KMS-11 (cell line): ENCODE measurements at regions not wholly inside any gene's neighbourhood (a gene's known extent, or its start where the extent isn't known, plus 50 kb on each side); places are given as distances from the start of the nearest gene placed in this dataset.

Source experiments
- H2AFZ ChIP-seq: fragments of 200-600 bp; sonication (generic); 2 replicates; pipeline ENCODE4 v1.6.1; 2016; ENCODE audit warnings: antibody characterized with exemption, mixed run types, low read depth
- H3K27ac ChIP-seq: fragments of 200-600 bp; sonication (generic); 2 replicates; pipeline ENCODE4 v1.6.1; 2016; ENCODE audit warnings: mild to moderate bottlenecking, mixed run types
- H3K27me3 ChIP-seq: fragments of 200-600 bp; sonication (generic); 2 replicates; pipeline ENCODE4 v1.6.1; 2017; ENCODE audit warnings: mild to moderate bottlenecking, low read depth, mixed run types, moderate library complexity; ENCODE audit not compliant: insufficient read depth
- H3K36me3 ChIP-seq: fragments of 200-600 bp; sonication (generic); 2 replicates; pipeline ENCODE4 v1.6.1; 2017; ENCODE audit warnings: mild to moderate bottlenecking, mixed run types; ENCODE audit not compliant: insufficient read depth
- H3K4me1 ChIP-seq: fragments of 200-600 bp; sonication (generic); 2 replicates; pipeline ENCODE4 v1.6.1; 2016; ENCODE audit warnings: mild to moderate bottlenecking, low read depth, mixed run types; ENCODE audit not compliant: poor library complexity, severe bottlenecking
- H3K4me2 ChIP-seq: fragments of 200-600 bp; sonication (generic); 2 replicates; pipeline ENCODE4 v1.7.0; 2016; ENCODE audit warnings: mild to moderate bottlenecking, mixed run types
- H3K4me3 ChIP-seq: fragments of 200-600 bp; sonication (generic); IDR thresholded peaks from 2 replicates; pipeline ENCODE4 v1.6.1; 2017; ENCODE audit warnings: low read depth, low read length, mixed read lengths; ENCODE audit not compliant: insufficient read depth
- H3K79me2 ChIP-seq: fragments of 200-600 bp; sonication (generic); 2 replicates; pipeline ENCODE4 v1.6.1; 2016; ENCODE audit warnings: low read depth, mixed run types; ENCODE audit not compliant: insufficient read depth
- H3K9ac ChIP-seq: fragments of 200-600 bp; sonication (generic); 2 replicates; pipeline ENCODE4 v1.6.1; 2016; ENCODE audit warnings: mild to moderate bottlenecking, mixed run types
- H4K20me1 ChIP-seq: fragments of 200-600 bp; sonication (generic); 2 replicates; pipeline ENCODE4 v1.6.1; 2016; ENCODE audit warnings: mild to moderate bottlenecking, mixed run types; ENCODE audit not compliant: insufficient read depth
- TF ChIP-seq, protein P1 (sequence below): fragments of 200-600 bp; sonication (generic); conservative IDR thresholded peaks from 2 replicates; pipeline ENCODE4 v1.6.1; 2017; ENCODE audit warnings: low read depth, mild to moderate bottlenecking, antibody characterized with exemption, low read length, moderate library complexity, mixed read lengths

DNA sequence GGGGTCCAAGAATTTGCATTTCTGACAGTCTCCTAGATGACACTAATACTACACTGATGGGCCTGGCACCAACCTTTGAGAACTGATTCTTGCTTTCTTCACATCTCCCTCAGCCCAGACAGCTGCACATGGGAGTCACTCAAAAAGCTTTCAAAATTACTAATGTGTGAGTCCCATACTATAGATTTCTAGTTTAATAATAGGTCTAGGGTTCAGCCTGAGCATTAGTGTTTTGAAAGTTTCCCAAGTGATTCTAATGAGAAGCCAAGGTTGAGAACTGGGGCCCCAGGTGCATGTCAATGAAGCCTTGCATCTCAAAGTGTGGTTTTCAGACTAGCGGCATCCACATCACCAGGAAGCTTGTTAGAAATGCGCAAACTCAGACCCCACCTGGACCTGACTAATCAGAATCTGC is 159.9 kb upstream of the CMC1 start:
- no peak overlapping the region for H3K4me2 ChIP-seq
- no peak overlapping the region for H3K4me3 ChIP-seq

DNA sequence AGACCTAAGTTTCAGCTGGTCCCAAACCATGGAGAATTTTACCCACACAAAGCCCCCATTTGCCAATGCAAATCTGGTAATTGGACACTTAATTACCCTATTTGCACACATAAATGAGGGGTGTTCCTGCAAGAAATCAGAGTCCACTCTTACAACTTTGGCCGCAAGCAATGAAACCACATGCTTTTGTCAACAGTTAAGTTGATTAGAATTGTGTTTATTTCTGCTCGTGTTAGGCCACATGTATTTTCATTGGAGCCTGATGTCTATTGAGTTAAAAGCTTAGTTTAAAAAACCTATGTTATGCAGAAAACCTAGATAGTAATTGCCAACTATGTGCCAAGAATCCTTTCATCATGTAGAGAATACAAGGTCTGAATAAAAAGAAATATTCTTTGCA is 153.8 kb upstream of the CMC1 start:
- H3K36me3 ChIP-seq: no peaks in the 10 kb centered on the region
- H3K27ac ChIP-seq: no peak overlapping the region
- no peak overlapping the region for H2AFZ ChIP-seq
- H3K9ac ChIP-seq: no peak overlapping the region
- H3K79me2 ChIP-seq: no peaks in the 10 kb centered on the region
- no peaks in the 10 kb centered on the region for H4K20me1 ChIP-seq
- no peak overlapping the region for H3K4me3 ChIP-seq
- TF ChIP-seq, protein P1, sequence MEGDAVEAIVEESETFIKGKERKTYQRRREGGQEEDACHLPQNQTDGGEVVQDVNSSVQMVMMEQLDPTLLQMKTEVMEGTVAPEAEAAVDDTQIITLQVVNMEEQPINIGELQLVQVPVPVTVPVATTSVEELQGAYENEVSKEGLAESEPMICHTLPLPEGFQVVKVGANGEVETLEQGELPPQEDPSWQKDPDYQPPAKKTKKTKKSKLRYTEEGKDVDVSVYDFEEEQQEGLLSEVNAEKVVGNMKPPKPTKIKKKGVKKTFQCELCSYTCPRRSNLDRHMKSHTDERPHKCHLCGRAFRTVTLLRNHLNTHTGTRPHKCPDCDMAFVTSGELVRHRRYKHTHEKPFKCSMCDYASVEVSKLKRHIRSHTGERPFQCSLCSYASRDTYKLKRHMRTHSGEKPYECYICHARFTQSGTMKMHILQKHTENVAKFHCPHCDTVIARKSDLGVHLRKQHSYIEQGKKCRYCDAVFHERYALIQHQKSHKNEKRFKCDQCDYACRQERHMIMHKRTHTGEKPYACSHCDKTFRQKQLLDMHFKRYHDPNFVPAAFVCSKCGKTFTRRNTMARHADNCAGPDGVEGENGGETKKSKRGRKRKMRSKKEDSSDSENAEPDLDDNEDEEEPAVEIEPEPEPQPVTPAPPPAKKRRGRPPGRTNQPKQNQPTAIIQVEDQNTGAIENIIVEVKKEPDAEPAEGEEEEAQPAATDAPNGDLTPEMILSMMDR: no peak
- H3K4me2 ChIP-seq: no peak overlapping the region
- no peaks in the 10 kb centered on the region for H3K4me1 ChIP-seq
- H3K27me3 ChIP-seq: no peaks in the 10 kb centered on the region

More for the DNA sequence above, 159.9 kb upstream of the CMC1 start:
- Histone ChIP-seq H3K79me2 (no peaks in the 10 kb centered on the region), H3K9ac (no peak overlapping the region), H3K27ac (no peak overlapping the region), H3K27me3 (no peaks in the 10 kb centered on the region), H4K20me1 (no peaks in the 10 kb centered on the region), H3K36me3 (no peaks in the 10 kb centered on the region), H3K4me1 (no peaks in the 10 kb centered on the region), H2AFZ (no peak overlapping the region)
- TF ChIP-seq, protein P1: no peak

DNA sequence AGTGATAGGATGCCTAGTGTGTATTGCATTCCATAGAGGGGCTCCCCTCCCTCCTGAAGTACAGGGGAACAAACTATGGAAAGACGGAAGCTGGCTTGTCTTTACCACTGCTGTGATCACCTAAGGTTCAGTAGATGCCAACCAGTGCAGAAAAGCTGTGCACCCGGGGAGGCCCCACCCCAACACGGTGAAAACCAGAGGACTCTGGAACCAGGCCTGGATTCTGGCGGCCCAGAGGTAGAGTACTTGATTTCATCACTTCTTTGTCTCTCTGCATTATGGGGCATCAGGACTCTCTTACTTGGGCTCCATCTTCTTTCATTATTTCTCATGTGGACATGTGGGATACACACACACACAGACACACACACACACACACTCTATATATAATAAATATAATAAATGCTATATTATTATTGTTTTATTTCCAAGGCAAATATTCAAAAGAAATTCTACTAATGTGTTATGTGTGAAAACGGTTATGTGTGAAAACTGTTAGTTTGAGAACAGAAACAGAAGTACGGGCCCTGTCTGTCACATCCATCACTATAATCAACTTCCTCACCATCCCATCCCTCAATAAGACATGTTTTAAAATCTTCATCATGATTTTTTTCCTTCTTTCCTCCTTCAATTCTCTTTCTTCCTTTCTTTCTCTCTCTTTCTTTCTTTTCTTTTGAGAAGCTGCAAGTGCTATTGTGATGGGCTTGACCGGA is 152.4 kb upstream of the CMC1 start:
- Histone ChIP-seq H2AFZ (no peak overlapping the region), H3K4me1 (no peaks in the 10 kb centered on the region), H3K36me3 (no peaks in the 10 kb centered on the region), H3K27me3 (no peaks in the 10 kb centered on the region), H3K9ac (no peak overlapping the region), H3K27ac (no peak overlapping the region), H3K79me2 (no peaks in the 10 kb centered on the region), H4K20me1 (no peaks in the 10 kb centered on the region), H3K4me3 (no peak overlapping the region), H3K4me2 (no peak overlapping the region)
- TF ChIP-seq, protein P1: no peak

DNA sequence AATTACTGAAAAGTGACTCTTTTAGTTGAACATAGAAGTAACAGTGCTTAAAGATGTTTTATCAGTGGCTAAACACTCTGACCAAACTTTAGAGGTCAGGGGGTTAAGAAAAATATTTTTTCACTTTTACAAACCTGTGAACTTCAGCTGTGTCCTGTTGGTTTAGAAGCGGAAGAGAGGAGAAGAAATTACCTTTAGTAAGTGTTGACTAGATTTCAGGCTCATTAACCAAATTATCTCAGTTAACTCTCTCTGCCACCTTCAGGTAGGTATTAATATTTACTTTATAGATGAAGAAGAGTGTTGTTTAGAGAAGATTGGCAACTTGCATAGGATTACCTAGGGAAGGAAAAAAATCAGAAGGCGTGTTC is 151.9 kb upstream of the CMC1 start:
- Histone ChIP-seq H3K9ac (no peak overlapping the region), H3K4me2 (no peak overlapping the region), H3K4me1 (no peaks in the 10 kb centered on the region), H4K20me1 (no peaks in the 10 kb centered on the region), H3K27ac (no peak overlapping the region), H3K36me3 (no peaks in the 10 kb centered on the region), H2AFZ (no peak overlapping the region), H3K4me3 (no peak overlapping the region), H3K79me2 (no peaks in the 10 kb centered on the region), H3K27me3 (no peaks in the 10 kb centered on the region)
- TF ChIP-seq, protein P1: no peak
